G401.6 (cell line): ENCODE measurements at regions not wholly inside any gene's neighbourhood (a gene's known extent, or its start where the extent isn't known, plus 50 kb on each side); places are given as distances from the start of the nearest gene placed in this dataset.
"Not testable (repeated sequence)": the region's sequence is repeated elsewhere in the genome, so short reads cannot be mapped to it uniquely, and the experiment has no call there.

Experiments
- FAIRE-seq: peaks from 2 replicates; lab custom pipeline; 2012; peaks lifted over from hg19 to GRCh38; lab: Jason Lieb, UNC

DNA sequence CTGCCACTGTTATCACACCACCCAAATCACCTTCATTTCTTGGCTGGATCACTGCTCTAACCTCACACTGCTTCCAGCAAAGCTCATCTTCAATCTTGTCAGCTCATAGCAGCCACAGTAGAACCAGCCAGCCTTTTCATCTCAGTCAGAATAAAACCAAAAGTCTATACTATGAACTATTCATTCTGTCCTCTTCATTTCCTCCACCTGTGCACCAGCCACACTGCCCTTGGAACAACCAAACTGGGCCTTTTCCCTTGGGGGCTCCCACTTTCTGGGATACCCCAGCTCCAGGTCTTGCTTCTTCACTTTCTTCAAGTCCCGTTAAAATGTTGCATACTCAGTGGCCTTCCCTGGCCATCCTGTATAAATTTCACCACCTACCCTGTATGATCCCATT lies 234.4 kb upstream of the DAAM1 start:
- FAIRE-seq, result no peak

DNA sequence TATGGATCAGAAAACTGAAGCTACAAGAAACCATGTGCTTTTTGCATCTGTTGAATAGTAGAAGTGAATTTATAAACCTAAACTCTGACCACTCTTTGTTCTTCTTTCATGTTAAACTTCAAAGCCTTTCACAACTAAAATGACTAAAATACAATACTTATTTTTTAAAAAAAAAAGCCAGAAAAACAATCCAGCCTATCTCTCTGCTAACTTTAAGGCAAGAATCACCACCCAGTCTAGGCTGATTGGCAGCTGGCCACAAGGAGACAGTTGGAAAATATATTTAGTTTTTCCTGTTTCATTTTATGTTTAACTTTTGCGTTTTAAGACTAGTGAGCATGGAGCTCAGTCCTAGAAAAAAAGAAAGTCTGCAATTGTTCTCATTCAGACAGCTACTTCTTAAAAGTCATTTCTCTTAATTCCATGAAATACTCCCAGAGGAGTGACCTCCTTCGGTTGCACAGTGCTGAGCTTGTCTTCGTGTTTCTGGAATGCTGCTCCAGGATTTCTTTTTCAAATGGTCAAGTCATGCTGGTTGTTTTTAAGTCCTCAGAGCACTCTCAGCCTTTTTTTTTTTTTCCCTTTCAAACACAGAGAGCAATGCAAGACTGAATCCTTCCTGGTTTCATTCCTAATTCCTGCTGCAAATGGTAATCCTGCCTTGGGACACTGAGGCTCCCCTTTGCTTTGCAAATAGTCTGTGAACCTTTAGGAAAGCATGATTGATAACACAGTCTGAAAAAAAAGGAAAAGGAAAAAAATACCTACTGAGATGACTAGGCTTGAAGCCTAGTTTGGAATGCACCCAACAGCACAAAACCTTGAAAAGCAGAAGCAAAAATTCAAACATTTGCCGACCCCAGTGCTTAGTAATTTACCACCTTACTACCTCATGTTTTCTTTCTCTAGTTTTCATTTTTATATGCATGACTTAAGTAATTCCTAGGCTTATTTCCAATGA lies 233.3 kb upstream of the DAAM1 start:
- FAIRE-seq, result no peak

DNA sequence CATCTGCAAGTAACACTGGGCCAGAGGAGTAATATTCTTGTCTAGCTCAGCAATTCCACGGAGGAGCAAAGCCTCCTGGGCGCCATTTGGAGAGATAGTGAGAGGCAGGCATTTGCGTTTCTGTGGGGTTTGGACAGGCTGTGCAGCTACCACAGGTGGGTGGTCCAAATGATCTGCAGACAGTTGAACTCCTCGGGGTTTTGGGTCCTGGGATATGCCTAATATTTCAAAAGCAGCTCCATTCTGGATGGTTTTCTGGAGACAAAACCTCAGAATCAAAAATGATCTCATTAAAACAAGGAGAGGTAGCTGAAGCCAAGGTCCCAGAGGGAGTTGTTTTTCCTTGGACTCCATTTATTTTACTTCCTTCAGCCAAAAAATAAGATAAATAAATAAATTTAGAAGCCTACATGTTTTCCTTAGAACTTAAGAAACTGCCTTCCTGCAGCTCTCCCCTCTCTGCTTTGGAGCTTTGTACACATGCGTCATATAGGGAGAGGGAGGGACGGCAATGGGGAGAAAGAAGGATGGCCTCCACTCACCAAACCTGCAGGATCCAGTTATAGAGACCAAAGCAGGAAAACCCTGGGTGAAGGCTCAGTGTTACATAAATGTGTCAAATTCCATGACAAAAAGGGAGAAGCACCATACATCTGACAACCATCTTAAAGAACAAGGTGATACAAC lies 227.3 kb upstream of the DAAM1 start:
- FAIRE-seq, result no peak

DNA sequence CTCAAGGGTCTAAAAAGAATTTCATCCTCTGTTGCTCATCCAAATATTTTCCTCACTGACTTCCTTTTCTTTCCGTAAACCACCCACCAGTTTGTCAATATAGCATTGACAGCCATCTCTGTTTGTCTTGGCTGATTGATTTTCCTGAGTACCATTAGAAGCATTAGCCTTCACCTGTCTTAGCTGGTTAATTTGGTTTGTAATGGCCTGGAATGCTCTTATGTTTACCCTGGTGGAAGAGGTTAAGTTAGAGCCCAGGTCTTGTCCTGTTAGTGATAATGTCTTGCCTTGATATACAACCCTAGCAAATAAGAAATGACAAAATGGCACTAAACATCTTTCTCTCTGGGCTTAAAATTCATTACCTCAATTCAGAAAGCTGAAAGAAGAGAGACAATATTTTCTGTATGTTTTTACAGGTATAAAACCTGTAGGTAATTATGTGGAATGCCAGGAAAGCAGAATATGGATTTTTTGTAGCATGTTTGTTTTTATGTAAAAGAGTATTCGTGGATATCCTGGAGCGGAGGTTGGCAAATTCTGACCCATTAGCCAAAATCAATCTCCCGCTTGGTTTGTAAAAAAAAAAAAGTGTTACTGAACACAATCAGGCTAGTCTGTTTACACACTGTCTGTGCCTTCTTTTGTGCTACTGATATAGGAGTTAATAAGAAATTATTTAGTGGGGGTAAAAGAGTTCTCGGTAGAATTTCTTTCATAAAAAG lies 224.4 kb upstream of the DAAM1 start:
- FAIRE-seq, result no peak

DNA sequence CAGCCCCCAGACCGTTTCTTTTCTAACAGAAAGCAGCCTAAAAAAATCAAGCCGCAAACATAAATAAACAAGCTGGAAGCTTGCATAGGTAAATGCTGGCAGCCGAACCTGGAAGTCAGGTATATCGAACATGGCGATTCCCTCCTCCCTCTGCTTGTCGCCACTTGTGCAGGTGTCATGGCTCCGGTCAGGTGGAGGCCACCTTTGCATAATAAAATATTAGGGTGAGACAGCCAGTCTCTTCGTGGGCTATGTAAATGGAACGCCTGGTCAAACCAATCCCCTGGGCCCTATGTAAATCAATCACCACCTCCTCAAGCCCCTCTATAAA lies 223.9 kb upstream of the DAAM1 start:
- no peak for FAIRE-seq

DNA sequence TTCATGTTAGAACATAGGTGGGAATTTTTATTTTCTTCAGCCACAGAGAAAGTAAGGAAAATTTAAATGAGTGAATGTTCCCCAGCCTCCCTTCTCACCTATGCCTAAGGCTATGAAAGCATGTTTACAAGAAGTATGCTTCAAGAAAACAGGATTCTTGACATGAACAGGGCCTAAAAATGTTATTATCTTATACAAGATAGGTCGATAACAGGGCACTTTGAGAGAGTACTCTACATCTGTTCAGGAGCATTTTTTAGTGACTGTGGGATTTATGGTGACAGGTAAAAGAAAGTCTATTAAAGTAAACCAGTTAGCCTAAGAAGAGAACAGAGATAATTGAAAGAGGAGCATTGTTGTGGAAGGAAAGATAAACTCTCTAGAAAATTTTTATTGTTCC lies 222.9 kb upstream of the DAAM1 start:
- no peak for FAIRE-seq

DNA sequence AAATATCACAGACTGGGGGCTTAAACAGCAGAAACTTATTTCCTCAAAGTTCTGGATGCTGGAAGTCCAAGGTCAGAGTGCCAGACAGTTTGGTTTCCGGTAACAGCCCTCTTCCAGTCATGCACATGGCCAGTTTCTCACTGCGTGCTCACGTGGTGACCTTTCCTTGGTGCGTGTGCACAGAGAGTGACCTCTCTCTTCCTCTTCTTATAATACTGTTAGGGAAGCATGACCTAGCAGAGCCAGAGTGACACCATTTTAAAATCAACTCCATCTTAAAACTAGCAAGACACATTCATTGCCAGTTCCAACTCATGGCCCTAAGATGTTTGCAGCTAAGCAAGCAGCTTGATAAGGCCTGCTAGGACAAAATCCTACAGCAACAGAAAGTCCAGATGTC lies 221.5 kb upstream of the DAAM1 start:
- no peak for FAIRE-seq

DNA sequence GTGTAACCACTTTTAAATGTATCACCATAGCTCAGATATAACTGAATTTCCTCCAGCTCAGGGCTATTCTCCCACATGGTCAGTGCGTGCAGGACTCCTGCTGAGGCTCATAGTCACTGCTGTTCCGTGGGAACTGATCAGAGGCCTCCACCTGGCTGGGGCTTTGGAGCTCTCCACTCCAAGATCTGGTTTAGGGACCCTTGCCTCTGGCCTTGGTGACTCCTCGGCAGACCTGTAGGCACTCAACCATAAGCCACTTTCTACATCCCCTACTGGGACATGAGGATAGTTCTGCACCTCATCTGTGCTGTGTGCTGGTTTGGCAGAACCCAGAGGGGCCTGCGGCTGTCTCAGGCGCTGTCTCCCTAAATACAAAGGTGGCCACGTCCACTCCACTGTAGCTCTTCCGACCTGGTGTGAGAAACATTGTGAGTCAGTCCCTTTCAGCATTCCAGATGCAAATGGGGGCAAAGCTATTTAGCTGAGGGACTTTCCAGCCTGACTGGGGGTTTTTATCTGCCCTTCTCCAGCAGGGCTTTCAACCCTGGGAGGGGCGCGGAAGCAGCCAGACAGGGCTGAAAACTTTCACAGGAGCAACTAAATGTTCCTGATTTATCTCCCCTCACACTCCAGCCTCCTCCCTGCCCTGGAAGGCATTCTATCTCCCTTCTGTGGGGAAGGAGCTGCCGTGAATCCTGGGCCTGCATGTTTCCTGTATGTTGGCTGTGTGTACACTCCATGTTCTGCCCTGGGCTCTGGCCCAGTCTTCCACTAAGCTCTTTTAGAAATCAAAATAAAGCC lies 218.3 kb upstream of the DAAM1 start:
- no peak for FAIRE-seq

DNA sequence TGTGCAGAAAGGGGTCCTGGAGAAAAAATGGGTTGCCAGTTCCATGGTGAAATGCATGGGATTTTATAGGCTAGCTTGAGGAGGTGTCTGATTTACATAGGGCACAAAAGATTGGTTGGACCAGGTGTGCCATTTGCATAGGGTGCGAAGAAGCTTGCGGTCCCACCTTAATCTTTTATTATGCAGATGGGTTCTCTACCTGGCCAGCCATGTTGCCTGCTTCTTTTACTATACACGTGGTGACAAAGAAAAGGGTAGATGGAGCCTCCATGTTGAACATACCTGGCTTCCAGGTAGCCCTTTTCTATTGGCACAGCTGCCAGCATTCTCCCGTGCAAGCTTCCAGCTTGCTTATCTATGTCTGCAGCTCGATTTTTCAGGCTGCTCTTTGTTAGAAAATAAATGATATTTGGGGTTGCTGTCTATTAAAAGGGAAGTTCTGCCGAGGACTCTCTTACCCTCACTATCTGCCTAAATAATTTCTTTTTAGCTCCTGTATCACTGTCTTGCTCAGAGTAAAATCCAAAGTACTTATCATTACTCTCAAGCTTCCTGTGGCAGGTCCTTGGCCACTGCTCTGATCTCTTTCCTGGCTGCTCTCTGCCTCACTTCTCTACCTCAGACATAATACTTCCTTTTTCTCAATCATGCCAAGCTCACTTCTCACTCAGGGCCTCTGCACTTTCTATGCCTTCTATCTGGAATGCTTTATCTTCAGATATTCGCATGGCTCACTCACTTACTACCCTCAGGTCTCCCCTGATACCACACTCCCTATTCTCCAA lies 216.0 kb upstream of the DAAM1 start:
- FAIRE-seq, result no peak

DNA sequence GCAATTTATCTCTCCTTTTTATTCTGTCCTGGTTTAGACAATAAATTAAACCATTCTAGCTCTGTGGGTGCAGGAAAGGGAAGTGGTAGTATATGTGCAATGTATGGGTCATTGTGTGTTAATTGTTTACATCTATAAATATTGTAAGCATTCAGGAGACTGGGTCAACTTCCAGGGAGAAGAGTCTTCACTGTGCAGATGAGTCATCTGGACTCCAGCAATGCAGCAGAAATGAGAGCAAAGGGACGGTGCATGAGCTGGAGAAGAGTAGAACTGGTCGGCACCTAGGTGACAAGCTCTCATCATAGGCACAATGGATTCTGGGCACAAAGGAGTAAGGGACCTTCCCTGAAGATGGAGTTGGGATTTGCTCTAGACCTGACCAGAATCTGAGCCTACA lies 211.1 kb upstream of the DAAM1 start:
- FAIRE-seq, result no peak

DNA sequence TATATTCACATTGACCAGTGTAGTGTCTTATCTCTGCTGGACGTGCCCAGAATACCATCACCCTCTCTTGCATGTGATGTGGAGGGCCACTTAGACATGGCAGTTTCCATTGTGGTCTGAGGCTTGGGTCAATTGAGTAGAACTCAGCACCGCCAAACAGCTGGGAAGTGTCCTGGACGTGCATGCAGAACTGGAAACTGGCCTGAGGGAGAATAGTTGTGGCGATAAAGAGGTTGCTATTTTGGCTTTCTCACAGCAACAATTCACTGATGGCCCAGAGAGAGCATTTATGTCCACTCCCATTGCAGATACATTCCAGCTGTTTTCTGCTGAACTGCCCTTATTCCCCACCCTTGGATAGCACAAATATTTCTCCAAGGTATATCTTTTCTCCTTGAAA lies 210.1 kb upstream of the DAAM1 start:
- FAIRE-seq, result no peak

DNA sequence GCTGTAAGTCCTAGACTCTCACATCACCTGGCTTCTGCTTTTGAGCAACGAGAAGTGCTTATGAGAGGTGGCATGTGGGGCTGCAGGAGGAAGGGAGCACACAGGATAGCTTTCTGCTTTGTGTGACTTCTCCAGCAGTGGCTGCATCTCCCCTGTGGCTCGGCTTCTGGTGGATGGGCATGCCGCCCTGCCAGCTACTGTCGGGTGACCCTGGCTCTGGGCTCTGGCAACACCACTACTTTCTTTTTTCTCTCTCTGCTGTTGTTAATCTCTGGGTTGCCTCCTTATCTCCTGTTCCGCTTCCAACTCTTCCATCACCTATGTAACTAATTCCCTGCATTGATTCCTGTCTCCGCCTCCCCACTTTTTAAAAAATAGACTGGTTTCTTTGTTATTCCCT lies 209.1 kb upstream of the DAAM1 start:
- no peak for FAIRE-seq

DNA sequence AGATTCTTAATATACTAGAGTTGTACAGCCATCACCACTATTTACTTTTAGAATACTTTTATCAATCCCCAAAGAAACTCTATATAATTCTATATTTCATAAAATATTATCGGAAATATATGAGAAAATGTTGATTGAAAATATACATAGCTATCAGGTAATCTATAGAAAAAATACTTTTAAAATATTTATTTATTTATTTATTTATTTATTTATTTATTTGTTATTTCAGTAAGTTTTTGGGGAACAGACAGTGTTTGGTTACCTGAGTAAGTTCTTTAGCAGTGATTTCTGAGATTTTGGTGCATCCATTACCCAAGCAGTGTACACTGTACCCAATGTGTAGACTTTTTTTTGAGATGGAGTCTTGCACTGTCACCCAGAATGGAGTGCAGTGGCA lies 206.6 kb upstream of the DAAM1 start:
- no peak for FAIRE-seq

DNA sequence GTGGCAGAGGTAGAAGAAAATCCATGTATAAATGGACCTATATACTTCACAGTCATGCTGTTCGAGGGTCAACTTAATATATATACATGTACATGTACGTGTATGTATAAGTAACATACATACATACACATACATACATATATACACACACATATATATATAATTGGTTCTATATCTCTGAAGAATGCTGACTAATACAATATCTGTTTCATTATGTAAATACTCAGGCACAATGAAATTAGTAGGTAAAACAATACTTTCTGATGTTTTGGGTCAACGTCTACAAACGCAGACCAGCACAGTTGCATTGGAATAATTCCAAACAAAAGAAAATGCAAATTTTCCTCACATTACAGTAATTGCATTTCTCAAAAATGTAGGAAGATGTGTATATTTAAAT lies 202.7 kb upstream of the DAAM1 start:
- FAIRE-seq, result no peak

DNA sequence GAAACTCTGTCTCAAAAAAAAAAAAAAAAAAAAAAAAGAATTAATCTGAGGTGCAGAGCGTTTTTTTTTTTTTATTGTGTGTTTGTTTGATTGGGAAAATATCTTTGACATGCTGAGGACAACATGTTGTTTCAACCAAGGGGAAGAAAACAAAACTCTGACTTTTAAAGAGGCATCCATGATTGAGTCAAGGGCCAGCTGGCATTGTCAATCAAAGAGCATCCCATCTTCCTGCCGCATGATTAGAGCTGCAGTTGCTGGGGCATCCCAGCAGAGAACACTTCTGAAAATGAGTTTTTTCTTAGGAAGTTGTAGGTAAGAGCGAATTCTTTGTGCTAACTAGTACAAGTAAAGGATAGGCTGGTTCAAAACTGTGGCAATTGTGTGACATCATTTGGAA lies 200.9 kb upstream of the DAAM1 start:
- no peak for FAIRE-seq

DNA sequence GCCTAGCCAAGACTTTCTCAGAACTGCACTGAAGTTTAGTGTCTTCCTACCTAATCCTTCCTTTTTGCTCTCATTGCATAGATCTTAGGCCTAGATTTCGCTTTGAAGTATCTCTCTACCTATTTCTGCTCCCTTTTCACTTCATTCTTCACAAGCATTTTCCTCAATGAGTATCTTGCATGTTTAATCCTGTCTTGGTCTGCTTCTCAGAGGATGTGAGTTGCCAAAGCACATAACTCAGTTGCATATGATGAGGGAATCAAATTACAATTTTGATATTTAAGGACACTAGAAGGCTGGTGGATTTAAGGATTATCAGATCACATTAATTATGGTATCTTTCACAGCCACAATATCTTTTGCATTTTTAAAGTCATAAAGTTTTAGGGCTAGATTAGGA lies 195.5 kb upstream of the DAAM1 start:
- no peak for FAIRE-seq

DNA sequence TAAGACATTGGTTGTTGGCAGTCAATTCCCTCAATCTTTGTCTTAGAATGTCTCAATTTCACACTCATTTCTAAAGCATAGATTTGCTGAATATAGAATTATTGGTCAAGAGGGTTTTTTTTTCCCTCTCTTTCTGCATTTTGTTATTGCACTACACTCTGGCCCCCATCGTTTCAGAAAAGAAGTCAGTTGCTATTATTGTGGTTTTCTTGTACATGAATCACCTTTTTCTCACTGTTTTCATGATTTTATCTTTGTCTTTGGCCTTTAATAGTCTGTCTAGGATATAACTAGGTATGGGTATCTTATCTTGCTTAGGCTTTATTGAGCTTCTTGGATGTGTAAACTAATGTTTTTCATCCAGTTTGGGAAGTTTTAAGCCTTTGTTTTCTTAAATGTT lies 194.3 kb upstream of the DAAM1 start:
- FAIRE-seq, result no peak

DNA sequence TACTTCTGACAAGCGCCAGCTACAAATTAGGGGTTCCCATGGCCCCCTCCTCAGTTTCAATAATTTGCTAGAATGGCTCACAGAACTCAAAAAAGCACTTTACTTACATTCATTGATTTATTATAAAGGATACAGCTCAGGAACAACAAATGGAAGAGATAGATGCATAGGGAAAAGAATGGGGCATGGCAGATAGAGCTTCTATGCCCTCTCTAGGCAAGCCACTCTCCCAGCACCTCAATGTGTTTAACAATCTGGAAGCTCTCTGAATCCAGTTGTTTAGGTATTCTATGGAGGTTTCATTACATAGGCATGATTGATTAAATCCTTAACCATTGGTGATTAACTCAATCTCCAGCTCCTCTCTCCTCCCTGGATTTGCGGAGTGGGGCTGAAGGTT lies 184.5 kb upstream of the DAAM1 start:
- FAIRE-seq, result no peak

DNA sequence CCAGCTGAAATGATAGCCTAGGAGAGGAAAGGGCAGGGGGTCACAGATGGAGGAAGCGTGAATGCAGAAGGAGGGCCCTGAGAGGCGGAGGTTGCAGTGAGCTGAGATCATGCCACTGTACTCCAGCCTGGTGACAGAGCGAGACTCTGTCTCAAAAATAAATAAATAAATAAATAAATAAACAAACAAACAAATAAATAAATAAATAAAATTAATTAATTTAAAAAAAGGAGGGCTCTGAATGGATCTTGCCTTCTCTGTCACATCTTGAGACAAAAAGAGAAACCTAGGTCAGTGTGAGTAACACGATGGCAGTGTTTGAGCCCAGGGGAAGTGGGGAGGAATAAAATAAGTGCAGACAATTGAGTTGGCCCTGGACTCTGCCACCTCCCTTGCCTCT lies 182.3 kb upstream of the DAAM1 start:
- not testable (repeated sequence) for FAIRE-seq

DNA sequence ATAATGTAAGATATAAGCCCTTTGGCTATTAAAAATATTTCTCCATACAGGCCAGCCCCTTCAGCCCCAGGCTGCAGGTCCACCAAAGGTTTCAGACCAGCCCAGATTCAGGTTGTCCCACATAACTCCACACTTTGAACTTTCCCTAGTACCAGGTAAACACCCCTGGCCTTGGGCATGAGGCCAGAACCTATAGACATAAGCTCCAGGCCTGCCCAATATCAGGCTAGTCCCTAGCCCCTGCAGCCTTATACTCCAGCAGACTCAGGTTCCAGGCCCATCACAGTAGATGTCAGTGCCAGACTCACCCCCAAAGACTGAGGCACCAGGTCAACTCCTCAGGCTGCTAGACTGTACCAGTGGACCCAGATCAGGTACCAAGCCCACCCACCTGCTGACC lies 178.5 kb upstream of the DAAM1 start:
- no peak for FAIRE-seq

DNA sequence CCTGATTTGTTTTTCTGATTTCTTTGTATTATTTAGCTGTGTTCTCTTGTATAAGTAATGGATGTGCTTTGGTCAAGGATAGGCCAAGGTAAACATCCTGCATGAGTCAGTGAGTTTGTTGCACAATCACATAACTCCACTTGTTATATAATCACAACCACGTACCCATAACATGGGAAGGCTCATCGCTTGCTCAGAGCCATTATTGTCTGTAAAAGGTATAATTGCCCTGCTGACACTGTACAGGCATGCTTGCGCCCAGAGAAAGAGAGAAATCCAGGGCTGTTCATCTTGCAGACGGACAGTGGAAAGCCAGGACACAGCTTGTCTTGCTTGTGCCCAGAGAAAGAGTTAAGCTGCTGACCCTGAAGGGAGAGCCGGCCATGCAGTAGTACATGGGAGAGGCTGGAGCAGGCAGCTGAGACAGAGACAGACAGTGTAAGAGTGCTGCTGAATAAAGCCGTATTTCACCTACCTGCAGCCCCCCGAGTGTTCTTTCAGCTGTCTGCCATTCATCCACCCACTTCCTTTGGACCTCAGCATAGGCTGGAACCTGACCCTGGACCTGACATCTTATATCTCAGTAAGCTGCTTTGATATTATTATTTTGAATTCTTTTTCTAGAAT lies 174.7 kb upstream of the DAAM1 start:
- no peak for FAIRE-seq
